ENCODE measurements at regions not wholly inside any gene's neighbourhood (a gene's known extent, or its start where the extent isn't known, plus 50 kb on each side); places are given as distances from the start of the nearest gene placed in this dataset.

DNA sequence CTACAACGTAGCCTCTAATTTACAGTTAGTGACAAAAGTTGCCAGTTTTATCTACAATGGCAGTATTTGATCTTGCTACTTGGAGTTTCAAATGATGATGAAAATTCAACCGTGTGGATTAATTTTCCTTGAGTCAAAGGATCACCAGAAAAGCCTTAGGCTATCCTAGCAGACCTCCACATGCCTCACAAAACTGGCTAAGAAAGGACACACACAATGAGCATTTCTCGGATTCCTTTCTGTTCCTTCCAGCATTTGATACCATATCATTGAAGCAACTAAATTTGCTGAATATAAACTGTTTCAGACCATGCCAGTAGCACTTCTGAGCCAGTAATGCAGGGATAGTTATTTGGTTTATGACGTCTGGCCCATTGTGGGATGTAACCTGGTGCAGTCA lies 587.4 kb upstream of the MDFIC2 start:
- peaks cover 0 to 3% of the 10 kb centered on the region in 2 donors for H3K4me1 ChIP-seq (ENCODE audit: control insufficient read depth in 2 of 2, insufficient read depth in 1 of 2, low read depth in 1 of 2, low read length in 2 of 2)
- no CpG with 5 or more reads among the region's 4 CpGs for WGBS, 2 donors (ENCODE audit: extremely low coverage in 2 of 2, insufficient read length in 2 of 2, insufficient replicate concordance in 1 of 2)
- no peak overlapping the region for H4K8ac ChIP-seq (ENCODE audit: low read depth, low read length)
- H3K4me3 ChIP-seq (ENCODE audit: low read length in 2 of 2): no peak overlapping the region
- H3K9me3 ChIP-seq (replicated peaks in 1 of 2; ENCODE audit: control insufficient read depth in 2 of 2, insufficient read depth in 1 of 2, low read depth in 1 of 2, low read length in 2 of 2): no peaks in the 10 kb centered on the region
- H3K23ac ChIP-seq (ENCODE audit: low read depth, low read length, poor library complexity): no peak overlapping the region
- no peak overlapping the region for H3K4me2 ChIP-seq (ENCODE audit: insufficient read depth, low read length, poor library complexity, severe bottlenecking)
- H2BK120ac ChIP-seq (ENCODE audit: low read depth, low read length): no peak overlapping the region
- H3K14ac ChIP-seq (ENCODE audit: low read length): no peak overlapping the region
- H2AK5ac ChIP-seq (ENCODE audit: low read depth, low read length): no peak overlapping the region
- H3K36me3 ChIP-seq (replicated peaks in 1 of 2; ENCODE audit: control insufficient read depth in 2 of 2, insufficient read depth in 2 of 2, low read length in 2 of 2): no peaks in the 10 kb centered on the region
- no peak overlapping the region for H2BK5ac ChIP-seq (ENCODE audit: low read length)
- no peak overlapping the region for H3K4ac ChIP-seq (ENCODE audit: low read length)
- H3K9ac ChIP-seq (ENCODE audit: low read depth, low read length, poor library complexity): no peak overlapping the region
- peaks cover 0 to 5% (median 0%) of the 10 kb centered on the region in 3 experiments for H3K27me3 ChIP-seq (ENCODE audit: control insufficient read depth in 3 of 3, insufficient read depth in 3 of 3, low read depth in 1 of 3, low read length in 3 of 3)
- H2AFZ ChIP-seq (ENCODE audit: low read length): no peak overlapping the region
- H2BK15ac ChIP-seq (ENCODE audit: low read length): no peak overlapping the region
- H4K91ac ChIP-seq (ENCODE audit: low read depth, low read length, poor library complexity): no peak overlapping the region
- DNase-seq (ENCODE audit: low spot score): no peak
- no peak overlapping the region for H3K27ac ChIP-seq (replicated peaks; ENCODE audit: low read length)
- H3K79me1 ChIP-seq (ENCODE audit: low read depth, low read length): no peaks in the 10 kb centered on the region
- no peak overlapping the region for H3K18ac ChIP-seq (ENCODE audit: low read length)
- H2BK12ac ChIP-seq (ENCODE audit: low read length): no peak overlapping the region

- no peak overlapping the region for H3K23ac ChIP-seq (ENCODE audit: low read depth, low read length, poor library complexity)
- no peak overlapping the region for H4K8ac ChIP-seq (ENCODE audit: low read depth, low read length)
- WGBS, 2 donors (ENCODE audit: extremely low coverage in 2 of 2, insufficient read length in 2 of 2, insufficient replicate concordance in 1 of 2): no CpG with 5 or more reads among the region's 3 CpGs
- no peaks in the 10 kb centered on the region for H3K9me3 ChIP-seq (replicated peaks in 1 of 2; ENCODE audit: control insufficient read depth in 2 of 2, insufficient read depth in 1 of 2, low read depth in 1 of 2, low read length in 2 of 2)
- H3K4me1 ChIP-seq (ENCODE audit: control insufficient read depth in 2 of 2, insufficient read depth in 1 of 2, low read depth in 1 of 2, low read length in 2 of 2): no peaks in the 10 kb centered on the region
- no peak overlapping the region for H4K91ac ChIP-seq (ENCODE audit: low read depth, low read length, poor library complexity)
- H3K4ac ChIP-seq (ENCODE audit: low read length): no peak overlapping the region
- no peak for DNase-seq (ENCODE audit: low spot score)
- H2BK15ac ChIP-seq (ENCODE audit: low read length): no peak overlapping the region
- no peak overlapping the region for H2BK120ac ChIP-seq (ENCODE audit: low read depth, low read length)
- H3K14ac ChIP-seq (ENCODE audit: low read length): no peak overlapping the region
- H3K27ac ChIP-seq (replicated peaks; ENCODE audit: low read length): no peak overlapping the region
- peaks cover 0 to 4% (median 0%) of the 10 kb centered on the region in 3 experiments for H3K27me3 ChIP-seq (ENCODE audit: control insufficient read depth in 3 of 3, insufficient read depth in 3 of 3, low read depth in 1 of 3, low read length in 3 of 3)
- no peaks in the 10 kb centered on the region for H3K79me1 ChIP-seq (ENCODE audit: low read depth, low read length)
- H2BK5ac ChIP-seq (ENCODE audit: low read length): no peak overlapping the region
- H3K18ac ChIP-seq (ENCODE audit: low read length): no peak overlapping the region
- no peak overlapping the region for H3K4me2 ChIP-seq (ENCODE audit: insufficient read depth, low read length, poor library complexity, severe bottlenecking)
- H3K36me3 ChIP-seq (replicated peaks in 1 of 2; ENCODE audit: control insufficient read depth in 2 of 2, insufficient read depth in 2 of 2, low read length in 2 of 2): no peaks in the 10 kb centered on the region
- no peak overlapping the region for H2AFZ ChIP-seq (ENCODE audit: low read length)
- H2BK12ac ChIP-seq (ENCODE audit: low read length): no peak overlapping the region
- no peak overlapping the region for H3K4me3 ChIP-seq (ENCODE audit: low read length in 2 of 2)
- no peak overlapping the region for H2AK5ac ChIP-seq (ENCODE audit: low read depth, low read length)
- no peak overlapping the region for H3K9ac ChIP-seq (ENCODE audit: low read depth, low read length, poor library complexity)
These were observed 577.6 kb upstream of the MDFIC2 start for GRCh38 chr3:70890020-70890394.

DNA sequence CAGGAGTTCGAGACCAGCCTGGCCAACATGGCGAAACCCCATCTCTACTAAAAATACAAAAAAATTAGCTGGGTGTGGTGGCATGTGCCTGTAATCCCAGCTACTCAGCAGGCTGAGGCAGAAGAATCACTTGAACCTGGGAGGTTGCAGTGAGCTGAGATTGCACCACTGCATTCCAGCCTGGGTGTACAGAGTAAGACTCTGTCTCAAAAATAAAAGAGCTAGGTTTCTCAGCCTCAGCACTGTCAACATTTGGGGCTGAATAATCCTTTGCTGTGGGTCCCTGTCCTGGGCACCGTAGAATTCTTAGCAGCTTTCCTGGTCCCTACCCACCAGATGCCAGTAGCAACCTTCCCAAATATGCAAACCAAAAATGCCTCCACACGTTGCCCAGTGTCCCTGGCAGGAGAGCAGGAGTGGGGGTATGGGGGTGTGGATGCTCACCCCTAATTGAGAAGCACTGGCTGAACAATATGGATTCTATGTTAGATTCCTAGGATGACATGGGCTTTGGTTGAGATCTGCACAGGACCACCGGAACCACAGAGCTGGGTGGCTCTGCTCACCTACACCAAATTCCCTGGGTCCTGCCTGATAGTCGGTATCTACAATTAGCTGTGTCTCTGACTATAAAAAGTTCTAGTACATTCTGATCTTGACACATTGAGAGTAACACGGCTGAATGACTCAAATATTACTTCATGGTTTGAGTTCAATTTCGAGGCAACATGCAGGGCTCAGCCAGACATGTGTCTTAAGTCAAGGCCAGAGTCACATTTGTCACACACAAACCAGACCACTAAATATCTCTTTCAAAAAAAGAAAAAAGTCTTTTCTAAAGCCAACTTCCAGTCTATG lies 577.0 kb upstream of the MDFIC2 start:
- no peak overlapping the region for H3K18ac ChIP-seq (ENCODE audit: low read length)

GRCh38 chr3:70885636-70886035 lies 573.2 kb upstream of the MDFIC2 start:
- Histone ChIP-seq H3K36me3 (replicated peaks in 1 of 2; ENCODE audit: control insufficient read depth in 2 of 2, insufficient read depth in 2 of 2, low read length in 2 of 2) (no peaks in the 10 kb centered on the region), H3K14ac (ENCODE audit: low read length) (no peak overlapping the region), H3K18ac (ENCODE audit: low read length) (no peak overlapping the region), H3K4me3 (ENCODE audit: low read length in 2 of 2) (no peak overlapping the region), H3K23ac (ENCODE audit: low read depth, low read length, poor library complexity) (no peak overlapping the region), H4K8ac (ENCODE audit: low read depth, low read length) (no peak overlapping the region), H3K27ac (replicated peaks; ENCODE audit: low read length) (no peak overlapping the region), H3K4ac (ENCODE audit: low read length) (no peak overlapping the region), H3K79me1 (ENCODE audit: low read depth, low read length) (no peaks in the 10 kb centered on the region), H2BK5ac (ENCODE audit: low read length) (no peak overlapping the region), H2BK12ac (ENCODE audit: low read length) (no peak overlapping the region), H2AK5ac (ENCODE audit: low read depth, low read length) (no peak overlapping the region), H3K4me1 (ENCODE audit: control insufficient read depth in 2 of 2, insufficient read depth in 1 of 2, low read depth in 1 of 2, low read length in 2 of 2) (no peaks in the 10 kb centered on the region), H3K9me3 (replicated peaks in 1 of 2; ENCODE audit: control insufficient read depth in 2 of 2, insufficient read depth in 1 of 2, low read depth in 1 of 2, low read length in 2 of 2) (no peaks in the 10 kb centered on the region), H4K91ac (ENCODE audit: low read depth, low read length, poor library complexity) (no peak overlapping the region), H2AFZ (ENCODE audit: low read length) (no peak overlapping the region), H3K9ac (ENCODE audit: low read depth, low read length, poor library complexity) (no peak overlapping the region), H2BK120ac (ENCODE audit: low read depth, low read length) (no peak overlapping the region), H3K27me3 (ENCODE audit: control insufficient read depth in 3 of 3, insufficient read depth in 3 of 3, low read depth in 1 of 3, low read length in 3 of 3) (no peaks in the 10 kb centered on the region), H2BK15ac (ENCODE audit: low read length) (no peak overlapping the region), H3K4me2 (ENCODE audit: insufficient read depth, low read length, poor library complexity, severe bottlenecking) (no peak overlapping the region)
- no CpG with 5 or more reads among the region's 6 CpGs for WGBS, 2 donors (ENCODE audit: extremely low coverage in 2 of 2, insufficient read length in 2 of 2, insufficient replicate concordance in 1 of 2)
- no peak for DNase-seq (ENCODE audit: low spot score)

More for the DNA sequence above, 577.0 kb upstream of the MDFIC2 start:
- Histone ChIP-seq H3K79me1 (ENCODE audit: low read depth, low read length) (no peaks in the 10 kb centered on the region), H2BK12ac (ENCODE audit: low read length) (no peak overlapping the region), H3K9ac (ENCODE audit: low read depth, low read length, poor library complexity) (no peak overlapping the region), H2BK5ac (ENCODE audit: low read length) (no peak overlapping the region), H2AK5ac (ENCODE audit: low read depth, low read length) (no peak overlapping the region), H3K23ac (ENCODE audit: low read depth, low read length, poor library complexity) (no peak overlapping the region), H3K4me3 (ENCODE audit: low read length in 2 of 2) (no peak overlapping the region), H2BK120ac (ENCODE audit: low read depth, low read length) (no peak overlapping the region), H3K27me3 (ENCODE audit: control insufficient read depth in 3 of 3, insufficient read depth in 3 of 3, low read depth in 1 of 3, low read length in 3 of 3) (peaks cover 0 to 4% (median 0%) of the 10 kb centered on the region in 3 experiments), H3K9me3 (replicated peaks in 1 of 2; ENCODE audit: control insufficient read depth in 2 of 2, insufficient read depth in 1 of 2, low read depth in 1 of 2, low read length in 2 of 2) (no peaks in the 10 kb centered on the region), H3K14ac (ENCODE audit: low read length) (no peak overlapping the region), H4K91ac (ENCODE audit: low read depth, low read length, poor library complexity) (no peak overlapping the region), H2BK15ac (ENCODE audit: low read length) (no peak overlapping the region), H3K4me2 (ENCODE audit: insufficient read depth, low read length, poor library complexity, severe bottlenecking) (no peak overlapping the region), H2AFZ (ENCODE audit: low read length) (no peak overlapping the region), H3K4ac (ENCODE audit: low read length) (no peak overlapping the region), H4K8ac (ENCODE audit: low read depth, low read length) (no peak overlapping the region), H3K36me3 (replicated peaks in 1 of 2; ENCODE audit: control insufficient read depth in 2 of 2, insufficient read depth in 2 of 2, low read length in 2 of 2) (no peaks in the 10 kb centered on the region), H3K4me1 (ENCODE audit: control insufficient read depth in 2 of 2, insufficient read depth in 1 of 2, low read depth in 1 of 2, low read length in 2 of 2) (no peaks in the 10 kb centered on the region), H3K27ac (replicated peaks; ENCODE audit: low read length) (no peak overlapping the region)
- no CpG with 5 or more reads among the region's 8 CpGs for WGBS, 2 donors (ENCODE audit: extremely low coverage in 2 of 2, insufficient read length in 2 of 2, insufficient replicate concordance in 1 of 2)
- DNase-seq (ENCODE audit: low spot score): no peak
